Neural progenitor cell (in vitro differentiated cells): ENCODE measurements at regions not wholly inside any gene's neighbourhood (a gene's known extent, or its start where the extent isn't known, plus 50 kb on each side); places are given as distances from the start of the nearest gene placed in this dataset.

ENCODE experiments used
- DNase-seq: peaks from one replicate; pipeline ENCODE4 v3.0.0-alpha.2; 2016; ENCODE audit warnings: low spot score
- H2AFZ ChIP-seq: fragments of 200-600 bp; sonication (generic); replicated peaks from 2 replicates; pipeline ENCODE4 v1.6.1; 2016; ENCODE audit warnings: antibody characterized with exemption
- H3F3A ChIP-seq: fragments of 200-600 bp; sonication (generic); 2 replicates; pipeline ENCODE4 v1.6.1; 2016; ENCODE audit warnings: antibody characterized with exemption, low read depth
- H3K27ac ChIP-seq: fragments of 200-600 bp; sonication (generic); 2 replicates; pipeline ENCODE4 v1.5.1; 2016; ENCODE audit warnings: mild to moderate bottlenecking
- H3K27me3 ChIP-seq: fragments of 200-600 bp; sonication (generic); 2 replicates; pipeline ENCODE4 v1.6.1; 2016; ENCODE audit warnings: mild to moderate bottlenecking, moderate library complexity
- H3K36me3 ChIP-seq: fragments of 200-600 bp; sonication (generic); 2 replicates; pipeline ENCODE4 v1.5.1; 2016
- H3K4me1 ChIP-seq: fragments of 200-600 bp; sonication (generic); 2 replicates; pipeline ENCODE4 v1.6.1; 2016; ENCODE audit warnings: mixed run types
- H3K4me2 ChIP-seq: fragments of 200-600 bp; sonication (generic); 2 replicates; pipeline ENCODE4 v1.6.1; 2016
- H3K4me3 ChIP-seq: fragments of 200-600 bp; sonication (generic); 2 replicates; pipeline ENCODE4 v1.5.1; 2016
- H3K79me2 ChIP-seq: fragments of 200-600 bp; sonication (generic); 2 replicates; pipeline ENCODE4 v1.6.1; 2016; ENCODE audit warnings: low read depth
- H3K9ac ChIP-seq: fragments of 200-600 bp; sonication (generic); 2 replicates; pipeline ENCODE4 v1.6.1; 2016
- H3K9me3 ChIP-seq: fragments of 200-600 bp; sonication (generic); 2 replicates; pipeline ENCODE4 v1.5.1; 2016; ENCODE audit warnings: low read depth
- H4K20me1 ChIP-seq: fragments of 200-600 bp; sonication (generic); 2 replicates; pipeline ENCODE4 v1.6.1; 2016; ENCODE audit warnings: low read depth
- H3K27ac Mint-ChIP-seq: 3 replicates; pipeline ENCODE4 v1.8.0; 2021; ENCODE audit warnings: mixed read lengths
- H3K27me3 Mint-ChIP-seq: 2 replicates; pipeline ENCODE4 v1.8.0; 2022; ENCODE audit warnings: low read depth, mild to moderate bottlenecking, inconsistent platforms, moderate library complexity, mixed read lengths; ENCODE audit not compliant: insufficient read depth
- H3K36me3 Mint-ChIP-seq: 3 replicates; pipeline ENCODE4 v1.8.0; 2021; ENCODE audit warnings: mixed read lengths
- H3K4me1 Mint-ChIP-seq: 3 replicates; pipeline ENCODE4 v1.8.0; 2021; ENCODE audit warnings: mixed read lengths
- H3K4me3 Mint-ChIP-seq: 3 replicates; pipeline ENCODE4 v1.8.0; 2021; ENCODE audit warnings: mild to moderate bottlenecking, moderate library complexity, mixed read lengths
- H3K9me3 Mint-ChIP-seq: 3 replicates; pipeline ENCODE4 v1.8.0; 2020; ENCODE audit warnings: mixed read lengths
- EZH2 ChIP-seq: fragments of 200-600 bp; sonication (generic); IDR thresholded peaks from 2 replicates; pipeline ENCODE4 v1.6.1; 2017; ENCODE audit warnings: antibody characterized with exemption, mild to moderate bottlenecking, moderate library complexity
- EZH2phosphoT487 ChIP-seq: fragments of 200-600 bp; sonication (generic); IDR thresholded peaks from 2 replicates; pipeline ENCODE4 v1.6.1; 2017; ENCODE audit warnings: antibody characterized with exemption
- TF ChIP-seq, protein P1 (sequence below): fragments of 200-600 bp; sonication (generic); IDR thresholded peaks from 2 replicates; pipeline ENCODE4 v1.5.1; 2017; ENCODE audit warnings: antibody characterized with exemption, mild to moderate bottlenecking

DNA sequence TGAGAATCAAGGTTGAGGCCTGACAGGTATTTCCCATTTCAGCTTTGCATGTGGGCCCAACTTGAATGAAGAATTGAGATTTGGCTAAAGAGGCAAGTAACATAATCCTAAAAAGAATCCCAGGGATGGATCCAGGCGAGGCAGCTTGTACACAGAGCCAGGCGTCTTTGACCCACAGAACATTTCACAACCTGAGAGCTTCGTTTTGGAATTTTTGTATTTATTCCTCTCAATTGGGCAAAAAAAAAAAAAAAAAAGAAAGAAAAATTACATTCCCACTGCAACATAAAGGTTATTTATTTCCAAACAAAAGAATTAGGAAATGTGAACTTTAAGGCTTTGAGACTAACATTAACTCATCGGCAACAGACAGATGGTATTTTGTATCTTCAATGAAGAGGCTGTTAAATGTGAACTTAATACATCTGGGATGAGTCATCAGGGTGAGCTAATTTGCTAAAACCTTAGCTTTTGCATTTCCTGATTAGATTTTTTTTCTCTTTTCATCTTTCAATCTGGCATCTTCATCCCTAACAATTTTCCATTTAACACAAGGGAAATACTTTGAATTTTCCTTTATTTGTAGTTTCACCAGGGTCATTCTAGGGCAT is 478.5 kb upstream of the TNP1 start:
- no peaks in the 10 kb centered on the region for H3K27me3 ChIP-seq
- H3K27ac ChIP-seq, result no peak overlapping the region
- no peak overlapping the region for H2AFZ ChIP-seq
- Mint-ChIP-seq H3K27ac (no peak overlapping the region), H3K27me3 (no peaks in the 10 kb centered on the region), H3K9me3 (no peaks in the 10 kb centered on the region), H3K36me3 (no peaks in the 10 kb centered on the region), H3K4me1 (peaks cover 2% of the 10 kb centered on the region), H3K4me3 (no peak overlapping the region)
- no peaks in the 10 kb centered on the region for H4K20me1 ChIP-seq
- H3K4me3 ChIP-seq, result no peak overlapping the region
- no peak overlapping the region for H3K4me2 ChIP-seq
- H3K9ac ChIP-seq, result no peak overlapping the region
- no peaks in the 10 kb centered on the region for H3F3A ChIP-seq
- no peaks in the 10 kb centered on the region for H3K36me3 ChIP-seq
- H3K79me2 ChIP-seq, result no peaks in the 10 kb centered on the region
- H3K4me1 ChIP-seq, result peaks cover 6% of the 10 kb centered on the region
- no peak for TF ChIP-seq EZH2phosphoT487
- no peak for TF ChIP-seq EZH2
- TF ChIP-seq, protein P1, sequence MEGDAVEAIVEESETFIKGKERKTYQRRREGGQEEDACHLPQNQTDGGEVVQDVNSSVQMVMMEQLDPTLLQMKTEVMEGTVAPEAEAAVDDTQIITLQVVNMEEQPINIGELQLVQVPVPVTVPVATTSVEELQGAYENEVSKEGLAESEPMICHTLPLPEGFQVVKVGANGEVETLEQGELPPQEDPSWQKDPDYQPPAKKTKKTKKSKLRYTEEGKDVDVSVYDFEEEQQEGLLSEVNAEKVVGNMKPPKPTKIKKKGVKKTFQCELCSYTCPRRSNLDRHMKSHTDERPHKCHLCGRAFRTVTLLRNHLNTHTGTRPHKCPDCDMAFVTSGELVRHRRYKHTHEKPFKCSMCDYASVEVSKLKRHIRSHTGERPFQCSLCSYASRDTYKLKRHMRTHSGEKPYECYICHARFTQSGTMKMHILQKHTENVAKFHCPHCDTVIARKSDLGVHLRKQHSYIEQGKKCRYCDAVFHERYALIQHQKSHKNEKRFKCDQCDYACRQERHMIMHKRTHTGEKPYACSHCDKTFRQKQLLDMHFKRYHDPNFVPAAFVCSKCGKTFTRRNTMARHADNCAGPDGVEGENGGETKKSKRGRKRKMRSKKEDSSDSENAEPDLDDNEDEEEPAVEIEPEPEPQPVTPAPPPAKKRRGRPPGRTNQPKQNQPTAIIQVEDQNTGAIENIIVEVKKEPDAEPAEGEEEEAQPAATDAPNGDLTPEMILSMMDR, result no peak
- DNase-seq, result no peak
- no peaks in the 10 kb centered on the region for H3K9me3 ChIP-seq

DNA sequence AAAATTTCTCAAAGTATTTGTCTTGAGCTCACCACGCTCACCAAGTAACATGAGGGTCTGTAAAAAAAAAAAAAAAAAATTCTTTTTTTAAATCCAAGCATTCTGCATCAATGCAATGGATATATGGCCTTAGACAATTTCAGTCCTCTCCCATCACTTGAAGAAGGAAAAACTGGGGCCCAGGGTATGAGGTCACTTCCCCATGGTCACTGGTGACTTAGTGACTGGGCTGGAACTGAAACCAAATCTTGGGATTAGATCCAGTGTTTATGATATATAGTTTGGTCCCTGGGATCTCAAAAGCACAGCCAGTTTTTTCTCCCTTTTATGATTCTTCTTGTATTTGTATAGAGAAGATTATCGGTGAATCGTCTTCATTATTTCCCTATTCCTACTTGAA is 477.9 kb upstream of the TNP1 start:
- Mint-ChIP-seq H3K36me3 (no peaks in the 10 kb centered on the region), H3K27ac (no peak overlapping the region)

DNA sequence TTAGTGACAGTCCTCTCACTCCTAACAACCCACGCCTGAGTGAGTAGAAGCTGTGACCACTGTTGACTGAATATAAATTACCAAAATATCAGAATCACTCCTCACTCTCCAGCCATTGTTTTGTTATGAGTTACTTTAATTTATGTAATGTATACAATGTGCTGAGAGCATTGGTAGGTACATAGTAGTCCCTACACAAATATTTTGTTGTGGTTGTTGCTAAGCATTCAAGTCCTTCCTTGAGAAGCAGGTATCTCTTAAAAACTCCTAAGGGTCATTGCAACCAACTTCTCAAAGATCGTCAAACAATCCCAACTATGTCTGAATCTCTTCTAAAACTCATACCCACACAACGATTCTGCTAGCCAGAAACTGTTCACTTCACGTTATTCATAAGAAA is 476.8 kb upstream of the TNP1 start:
- H3K4me1 ChIP-seq, result peaks cover 14% of the 10 kb centered on the region
- H3K4me1 Mint-ChIP-seq, result peaks cover 10% of the 10 kb centered on the region
- H3K9ac ChIP-seq, result no peak overlapping the region
- DNase-seq, result no peak
- no peak overlapping the region for H3K27ac Mint-ChIP-seq
- no peaks in the 10 kb centered on the region for H3K27me3 ChIP-seq
- no peak overlapping the region for H3K4me3 ChIP-seq
- H2AFZ ChIP-seq, result no peak overlapping the region
- no peaks in the 10 kb centered on the region for H3K79me2 ChIP-seq
- peaks cover 3% of the 10 kb centered on the region for H3K27me3 Mint-ChIP-seq
- peaks cover 4% of the 10 kb centered on the region for H3F3A ChIP-seq
- no peaks in the 10 kb centered on the region for H3K36me3 ChIP-seq
- no peak overlapping the region for H3K27ac ChIP-seq
- H3K4me2 ChIP-seq, result no peak overlapping the region
- TF ChIP-seq EZH2 (no peak), EZH2phosphoT487 (no peak)
- TF ChIP-seq, protein P1, result no peak
- no peak overlapping the region for H3K4me3 Mint-ChIP-seq
- no peaks in the 10 kb centered on the region for H4K20me1 ChIP-seq
- H3K9me3 ChIP-seq, result no peaks in the 10 kb centered on the region
- H3K36me3 Mint-ChIP-seq, result no peaks in the 10 kb centered on the region
- H3K9me3 Mint-ChIP-seq, result no peaks in the 10 kb centered on the region

More for the DNA sequence above, 477.9 kb upstream of the TNP1 start:
- Histone ChIP-seq H3K36me3 (no peaks in the 10 kb centered on the region), H3K4me1 (peaks cover 9% of the 10 kb centered on the region), H3K4me3 (no peak overlapping the region), H3K27me3 (no peaks in the 10 kb centered on the region), H3F3A (no peaks in the 10 kb centered on the region), H3K9me3 (no peaks in the 10 kb centered on the region), H3K4me2 (no peak overlapping the region), H3K79me2 (no peaks in the 10 kb centered on the region), H3K9ac (no peak overlapping the region), H2AFZ (no peak overlapping the region), H4K20me1 (no peaks in the 10 kb centered on the region), H3K27ac (no peak overlapping the region)
- Mint-ChIP-seq H3K27me3 (no peaks in the 10 kb centered on the region), H3K4me1 (peaks cover 4% of the 10 kb centered on the region), H3K4me3 (no peak overlapping the region), H3K9me3 (no peaks in the 10 kb centered on the region)
- TF ChIP-seq EZH2phosphoT487, result no peak
- TF ChIP-seq EZH2, result no peak
- TF ChIP-seq, protein P1, result no peak
- DNase-seq, result no peak
